Thyroid gland (tissue), 4 donors: ENCODE measurements at regions not wholly inside any gene's neighbourhood (a gene's known extent, or its start where the extent isn't known, plus 50 kb on each side); places are given as distances from the start of the nearest gene placed in this dataset.

Experiments
- DNase-seq, 2 donors: peaks; one replicate each; pipeline ENCODE4 v3.0.0-alpha.2; 2019
- H3K27ac ChIP-seq, 3 donors: fragments of 200-600 bp; sonication (generic); 1 replicate in 2 of 3; 2 replicates in 1 of 3; pipeline ENCODE4 v1.5.1; 2016 to 2019; ENCODE audit warnings: mild to moderate bottlenecking in 1 of 3, moderate library complexity in 1 of 3
- H3K27me3 ChIP-seq: fragments of 200-600 bp; sonication (generic); one replicate; pipeline ENCODE4 v1.5.1; 2019
- H3K36me3 ChIP-seq, 2 donors: fragments of 200-600 bp; sonication (generic); one replicate each; pipeline ENCODE4 v1.5.1; 2016 to 2019
- H3K4me1 ChIP-seq, 2 donors: fragments of 200-600 bp; sonication (generic); one replicate each; pipeline ENCODE4 v1.5.1; 2017 to 2019
- H3K4me3 ChIP-seq, 3 donors: fragments of 200-600 bp; sonication (generic); replicated peaks in 1 of 3; 1 replicate in 2 of 3; 2 replicates in 1 of 3; pipeline ENCODE4 v1.5.1; 2016; ENCODE audit warnings: mild to moderate bottlenecking in 1 of 3
- H3K9me3 ChIP-seq: fragments of 200-600 bp; sonication (generic); one replicate; pipeline ENCODE4 v1.5.1; 2017
- POLR2A ChIP-seq, 2 donors: fragments of 450-650 bp; IDR thresholded peaks; one replicate each; pipeline ENCODE4 v1.6.1; 2017; ENCODE audit warnings: antibody characterized with exemption in 2 of 2, mild to moderate bottlenecking in 2 of 2, moderate library complexity in 1 of 2
- WGBS, 2 donors: methylation state at CpG; one replicate each; pipeline ENCODE4 v1.1.5; 2017; 5-methylcytosine and 5-hydroxymethylcytosine counted together
- intact Hi-C: fragments of 100-400 bp; cut with DNase I; formaldehyde crosslinking; loops from one replicate; pipeline ENCODE4 v1.15.1; 2023
- TF ChIP-seq, protein P1 (sequence below), 6 experiments: fragments of 200-600 bp in 3 of 6; fragments of 450-650 bp in 3 of 6; sonication (generic) in 3 of 6; IDR thresholded peaks; one replicate each; pipeline ENCODE4 v1.5.1; 2016 to 2019; ENCODE audit warnings: antibody characterized with exemption in 6 of 6, mild to moderate bottlenecking in 2 of 6, inconsistent platforms in 1 of 6, moderate library complexity in 1 of 6

DNA sequence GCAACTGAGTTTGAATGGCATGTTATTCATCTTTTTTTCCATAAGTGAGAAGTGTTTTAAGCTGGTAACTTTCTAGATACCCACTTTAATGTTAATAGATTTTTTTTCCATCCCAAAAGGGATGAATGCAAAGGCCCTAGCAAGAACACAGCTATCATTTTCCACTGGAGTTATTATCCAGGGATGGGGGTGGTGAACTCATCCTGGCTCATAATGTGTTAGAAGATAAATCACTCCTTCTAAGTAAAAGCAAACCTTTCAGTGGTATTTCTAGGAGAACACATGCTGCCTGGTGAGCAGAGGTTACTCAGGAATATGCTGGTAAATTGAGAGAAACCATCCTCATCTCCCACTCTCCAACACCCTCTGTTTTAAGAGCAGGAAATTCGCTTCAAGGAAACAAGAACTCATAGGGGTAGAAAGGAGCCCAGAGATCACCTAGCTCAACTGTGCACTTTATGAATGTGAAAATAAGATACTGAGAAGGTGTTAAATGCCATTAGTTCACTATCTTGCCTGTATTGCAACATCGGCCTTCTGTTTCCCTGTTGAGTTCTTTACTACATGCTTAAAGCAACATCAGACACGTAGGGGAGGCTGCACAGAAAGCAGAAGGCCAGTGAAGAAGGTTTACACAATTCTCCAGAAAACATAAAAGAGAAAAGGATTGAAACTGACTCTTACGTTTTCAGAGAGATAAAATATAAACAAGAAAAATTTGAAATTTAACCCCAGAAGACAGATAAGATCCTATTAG is 264.0 kb upstream of the PRKCQ start:
- no peak for TF ChIP-seq POLR2A (IDR thresholded peaks at IDR 0.05)
- H3K36me3 ChIP-seq = no peaks in the 10 kb centered on the region
- H3K27me3 ChIP-seq = no peaks in the 10 kb centered on the region
- no peaks in the 10 kb centered on the region for H3K9me3 ChIP-seq
- intact Hi-C loops = no loop called here
- WGBS, 2 donors = 77 to 80% methylated on average over 4 of the region's 4 CpGs
- no peak for DNase-seq
- no peak overlapping the region for H3K27ac ChIP-seq
- H3K4me3 ChIP-seq = no peak overlapping the region
- H3K4me1 ChIP-seq = no peaks in the 10 kb centered on the region

DNA sequence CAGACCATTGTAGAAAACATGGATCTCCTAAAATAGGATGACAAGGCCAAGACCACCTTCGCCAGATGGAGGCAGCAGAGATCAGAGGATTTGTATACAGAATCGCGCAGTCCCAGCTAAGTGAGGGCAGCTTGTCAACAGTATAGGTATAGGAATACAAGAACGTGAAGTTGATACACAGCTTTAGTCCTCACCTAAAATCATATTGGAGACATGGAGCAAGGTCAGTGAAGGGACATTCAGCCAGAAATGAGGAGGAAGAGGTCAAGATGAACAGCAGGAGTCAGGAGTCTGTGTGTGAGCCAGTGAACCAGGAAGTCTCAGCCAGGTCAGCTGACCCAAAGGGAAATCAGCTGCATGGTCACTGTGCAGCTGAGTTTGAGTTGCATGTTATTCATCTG is 263.4 kb upstream of the PRKCQ start:
- no peak overlapping the region for H3K4me3 ChIP-seq
- WGBS, 2 donors = 95 to 96% methylated on average over 4 of the region's 4 CpGs
- H3K27me3 ChIP-seq = no peaks in the 10 kb centered on the region
- no peaks in the 10 kb centered on the region for H3K9me3 ChIP-seq
- H3K4me1 ChIP-seq = no peaks in the 10 kb centered on the region
- H3K27ac ChIP-seq = no peak overlapping the region
- intact Hi-C loops = no loop called here
- no peaks in the 10 kb centered on the region for H3K36me3 ChIP-seq
- TF ChIP-seq POLR2A (IDR thresholded peaks at IDR 0.05) = no peak
- TF ChIP-seq, protein P1, sequence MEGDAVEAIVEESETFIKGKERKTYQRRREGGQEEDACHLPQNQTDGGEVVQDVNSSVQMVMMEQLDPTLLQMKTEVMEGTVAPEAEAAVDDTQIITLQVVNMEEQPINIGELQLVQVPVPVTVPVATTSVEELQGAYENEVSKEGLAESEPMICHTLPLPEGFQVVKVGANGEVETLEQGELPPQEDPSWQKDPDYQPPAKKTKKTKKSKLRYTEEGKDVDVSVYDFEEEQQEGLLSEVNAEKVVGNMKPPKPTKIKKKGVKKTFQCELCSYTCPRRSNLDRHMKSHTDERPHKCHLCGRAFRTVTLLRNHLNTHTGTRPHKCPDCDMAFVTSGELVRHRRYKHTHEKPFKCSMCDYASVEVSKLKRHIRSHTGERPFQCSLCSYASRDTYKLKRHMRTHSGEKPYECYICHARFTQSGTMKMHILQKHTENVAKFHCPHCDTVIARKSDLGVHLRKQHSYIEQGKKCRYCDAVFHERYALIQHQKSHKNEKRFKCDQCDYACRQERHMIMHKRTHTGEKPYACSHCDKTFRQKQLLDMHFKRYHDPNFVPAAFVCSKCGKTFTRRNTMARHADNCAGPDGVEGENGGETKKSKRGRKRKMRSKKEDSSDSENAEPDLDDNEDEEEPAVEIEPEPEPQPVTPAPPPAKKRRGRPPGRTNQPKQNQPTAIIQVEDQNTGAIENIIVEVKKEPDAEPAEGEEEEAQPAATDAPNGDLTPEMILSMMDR (IDR thresholded peaks at IDR 0.05) = no peak
- DNase-seq = no peak

DNA sequence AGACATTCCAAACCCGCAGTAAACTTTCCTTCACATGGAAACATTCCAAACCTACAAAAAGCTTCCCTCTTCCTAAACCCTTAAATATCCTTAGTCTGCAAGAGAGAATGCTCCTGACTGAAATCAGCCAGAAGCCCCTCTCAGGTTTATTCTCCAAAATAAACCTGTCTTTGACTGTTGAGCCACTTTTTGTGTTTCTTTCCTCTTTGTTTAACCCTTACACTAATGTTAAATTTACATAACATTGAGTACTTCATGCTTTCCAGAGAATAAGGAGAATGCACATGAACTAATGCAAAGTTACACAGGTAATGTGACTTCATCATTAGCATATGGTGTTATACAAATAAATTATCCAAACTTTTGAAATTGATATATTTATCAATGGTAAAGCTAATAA is 262.6 kb upstream of the PRKCQ start:
- TF ChIP-seq, protein P1 (IDR thresholded peaks at IDR 0.05) = no peak
- TF ChIP-seq POLR2A (IDR thresholded peaks at IDR 0.05) = no peak
- no peaks in the 10 kb centered on the region for H3K36me3 ChIP-seq
- no peak for DNase-seq
- no peak overlapping the region for H3K27ac ChIP-seq
- no peaks in the 10 kb centered on the region for H3K4me1 ChIP-seq
- H3K9me3 ChIP-seq = no peaks in the 10 kb centered on the region
- H3K27me3 ChIP-seq = no peaks in the 10 kb centered on the region
- no peak overlapping the region for H3K4me3 ChIP-seq
- WGBS, 2 donors = 75 to 77% methylated on average over 1 of the region's 1 CpG
- intact Hi-C loops = no loop called here

DNA sequence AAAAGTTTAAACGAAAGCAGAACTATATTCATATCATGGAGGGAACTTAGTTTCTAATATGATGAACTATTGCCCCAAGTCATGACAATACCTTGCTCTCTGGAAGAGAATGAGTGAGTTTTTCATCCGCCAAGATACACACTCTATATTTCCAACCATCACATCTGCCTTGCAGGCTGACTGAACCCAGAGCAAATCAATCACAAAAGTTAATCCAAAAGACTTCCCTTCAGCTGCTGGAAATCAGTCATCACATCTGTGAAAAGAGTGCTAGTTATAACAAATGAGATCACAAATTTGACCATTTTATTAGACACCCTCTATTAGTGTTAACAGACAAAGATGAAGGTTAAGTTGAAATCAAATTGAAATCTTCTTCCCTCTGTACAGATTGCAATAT is 261.7 kb upstream of the PRKCQ start:
- intact Hi-C loops = no loop called here
- no peak overlapping the region for H3K4me3 ChIP-seq
- H3K27me3 ChIP-seq = no peaks in the 10 kb centered on the region
- WGBS, 2 donors = 92 to 95% methylated on average over 2 of the region's 2 CpGs
- H3K9me3 ChIP-seq = no peaks in the 10 kb centered on the region
- TF ChIP-seq, protein P1 (IDR thresholded peaks at IDR 0.05) = no peak
- no peak for TF ChIP-seq POLR2A (IDR thresholded peaks at IDR 0.05)
- H3K36me3 ChIP-seq = no peaks in the 10 kb centered on the region
- DNase-seq = no peak
- H3K4me1 ChIP-seq = no peaks in the 10 kb centered on the region
- H3K27ac ChIP-seq = no peak overlapping the region

DNA sequence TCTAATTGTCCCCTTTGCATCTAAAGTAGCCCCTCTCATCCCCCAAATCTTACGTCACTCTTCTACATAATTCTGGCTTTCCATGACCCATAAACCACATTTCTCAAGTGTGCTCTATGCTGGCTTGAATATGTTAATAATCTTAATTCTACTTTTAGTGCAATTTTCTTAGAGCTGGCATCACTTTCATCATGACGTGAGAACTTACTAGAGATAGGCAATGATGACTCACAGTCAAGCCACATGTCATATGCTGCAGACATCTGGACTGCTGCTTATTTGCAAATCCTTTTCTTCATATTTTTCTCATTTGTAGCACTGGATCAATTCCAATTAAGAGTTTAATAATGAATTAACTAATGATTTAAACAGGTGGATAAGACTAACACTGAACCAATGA is 260.7 kb upstream of the PRKCQ start:
- H3K9me3 ChIP-seq = no peaks in the 10 kb centered on the region
- H3K36me3 ChIP-seq = no peaks in the 10 kb centered on the region
- H3K27me3 ChIP-seq = no peaks in the 10 kb centered on the region
- no peak for TF ChIP-seq POLR2A (IDR thresholded peaks at IDR 0.05)
- TF ChIP-seq, protein P1 (IDR thresholded peaks at IDR 0.05) = no peak
- H3K4me1 ChIP-seq = no peaks in the 10 kb centered on the region
- no peak for DNase-seq
- H3K4me3 ChIP-seq = no peak overlapping the region
- WGBS, 2 donors = 20 to 35% methylated on average over 2 of the region's 2 CpGs
- H3K27ac ChIP-seq = no peak overlapping the region
- intact Hi-C loops = no loop called here
